NB4 (cell line): ENCODE measurements at regions not wholly inside any gene's neighbourhood (a gene's known extent, or its start where the extent isn't known, plus 50 kb on each side); places are given as distances from the start of the nearest gene placed in this dataset.

Experiments used
- MAX ChIP-seq: IDR thresholded peaks from 2 replicates; pipeline ENCODE4 v1.6.1; 2011; ENCODE audit warnings: low read depth, low read length
- TF ChIP-seq, protein P1 (sequence below): IDR thresholded peaks from one replicate; pipeline ENCODE4 v1.5.1; 2012; ENCODE audit warnings: low read depth, low read length

DNA sequence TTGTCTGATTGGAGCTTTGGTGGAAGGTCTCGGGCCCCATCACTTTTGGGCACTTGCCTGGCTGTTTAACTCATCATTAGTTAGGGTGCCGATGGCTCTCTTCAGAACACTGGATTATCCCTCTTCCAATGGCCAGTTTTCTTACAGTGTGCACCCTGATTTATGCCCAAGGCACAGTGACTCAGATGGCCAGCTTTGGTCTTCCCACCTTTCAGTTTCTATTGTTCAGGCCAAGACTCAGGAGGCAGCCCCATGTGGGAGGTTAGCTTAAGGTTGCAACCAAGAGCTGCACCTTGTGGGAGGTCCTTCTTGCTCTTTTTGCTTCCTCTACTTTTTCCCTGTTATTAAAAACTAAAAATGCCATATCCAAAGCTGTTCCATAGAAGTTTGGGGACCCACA, 121.0 kb upstream of the ZNF91 start:
- TF ChIP-seq, protein P1, sequence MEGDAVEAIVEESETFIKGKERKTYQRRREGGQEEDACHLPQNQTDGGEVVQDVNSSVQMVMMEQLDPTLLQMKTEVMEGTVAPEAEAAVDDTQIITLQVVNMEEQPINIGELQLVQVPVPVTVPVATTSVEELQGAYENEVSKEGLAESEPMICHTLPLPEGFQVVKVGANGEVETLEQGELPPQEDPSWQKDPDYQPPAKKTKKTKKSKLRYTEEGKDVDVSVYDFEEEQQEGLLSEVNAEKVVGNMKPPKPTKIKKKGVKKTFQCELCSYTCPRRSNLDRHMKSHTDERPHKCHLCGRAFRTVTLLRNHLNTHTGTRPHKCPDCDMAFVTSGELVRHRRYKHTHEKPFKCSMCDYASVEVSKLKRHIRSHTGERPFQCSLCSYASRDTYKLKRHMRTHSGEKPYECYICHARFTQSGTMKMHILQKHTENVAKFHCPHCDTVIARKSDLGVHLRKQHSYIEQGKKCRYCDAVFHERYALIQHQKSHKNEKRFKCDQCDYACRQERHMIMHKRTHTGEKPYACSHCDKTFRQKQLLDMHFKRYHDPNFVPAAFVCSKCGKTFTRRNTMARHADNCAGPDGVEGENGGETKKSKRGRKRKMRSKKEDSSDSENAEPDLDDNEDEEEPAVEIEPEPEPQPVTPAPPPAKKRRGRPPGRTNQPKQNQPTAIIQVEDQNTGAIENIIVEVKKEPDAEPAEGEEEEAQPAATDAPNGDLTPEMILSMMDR: no peak
- no peak for TF ChIP-seq MAX
